HG03342 (cell line): ENCODE measurements at regions not wholly inside any gene's neighbourhood (a gene's known extent, or its start where the extent isn't known, plus 50 kb on each side); places are given as distances from the start of the nearest gene placed in this dataset.

Experiments
- ATAC-seq: cut with Tn5 transposase; IDR thresholded peaks from one replicate; pipeline ENCODE4 v1.9.1; 2021; ENCODE audit warnings: mild to moderate bottlenecking, moderate library complexity; ENCODE audit not compliant: unreplicated experiment

DNA sequence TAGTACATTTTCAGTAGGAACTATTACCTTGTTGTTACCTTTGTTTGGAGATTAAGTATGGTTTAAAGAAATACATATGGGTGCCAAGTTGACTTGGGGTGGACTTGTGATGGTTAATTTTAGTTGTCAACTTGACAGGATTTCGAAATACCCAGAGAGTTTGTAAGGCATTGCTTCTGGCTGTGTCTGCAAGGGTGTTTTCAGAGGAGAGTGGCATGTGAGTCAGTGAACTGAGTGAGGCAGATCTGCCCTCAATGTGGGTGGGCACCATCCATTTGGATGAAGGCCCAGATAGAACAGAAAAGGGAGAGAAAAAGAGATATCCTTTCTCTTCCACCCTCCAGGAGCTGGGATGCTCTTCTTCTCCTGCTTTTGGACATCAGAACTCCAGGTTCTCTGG is 315.5 kb downstream of the GPATCH2 start:
- ATAC-seq = no peak

DNA sequence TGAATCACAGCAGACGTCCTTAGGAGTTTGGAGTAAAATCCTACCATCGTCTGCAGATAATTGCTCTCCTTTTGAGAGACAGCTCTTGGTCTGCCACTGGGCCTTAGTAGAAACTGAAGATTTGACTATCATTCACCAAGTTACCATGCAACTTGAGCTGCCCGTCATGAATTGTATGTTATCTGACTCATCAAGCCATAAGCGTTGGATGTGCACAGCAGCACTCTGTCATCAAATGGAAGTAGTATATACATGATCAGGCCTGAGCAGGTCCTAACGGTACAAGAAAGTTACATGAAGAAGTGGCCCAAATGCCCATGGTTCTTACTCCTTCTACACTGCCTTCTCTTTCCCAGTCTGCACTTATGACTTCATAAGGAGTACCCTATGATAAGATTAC is 317.8 kb downstream of the GPATCH2 start:
- no peak for ATAC-seq

DNA sequence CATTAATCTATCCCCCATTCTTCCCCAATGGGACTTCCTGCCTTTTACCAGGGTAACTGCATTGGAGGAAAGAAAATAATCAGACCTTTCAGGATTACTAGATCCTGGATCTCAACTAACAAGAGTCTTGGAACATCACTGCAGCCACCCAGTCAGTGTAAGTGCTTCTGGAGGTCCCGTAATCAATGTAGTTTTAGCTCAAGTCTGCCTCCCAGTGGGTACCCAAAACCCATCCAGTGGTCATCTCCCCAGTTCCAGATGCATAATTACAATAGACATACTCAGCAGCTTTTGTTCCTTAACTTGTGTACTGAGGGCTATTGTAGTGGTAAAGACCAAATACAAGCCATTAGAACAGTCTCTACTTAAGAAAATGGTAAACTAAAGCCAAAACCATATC is 319.1 kb downstream of the GPATCH2 start:
- ATAC-seq = no peak

DNA sequence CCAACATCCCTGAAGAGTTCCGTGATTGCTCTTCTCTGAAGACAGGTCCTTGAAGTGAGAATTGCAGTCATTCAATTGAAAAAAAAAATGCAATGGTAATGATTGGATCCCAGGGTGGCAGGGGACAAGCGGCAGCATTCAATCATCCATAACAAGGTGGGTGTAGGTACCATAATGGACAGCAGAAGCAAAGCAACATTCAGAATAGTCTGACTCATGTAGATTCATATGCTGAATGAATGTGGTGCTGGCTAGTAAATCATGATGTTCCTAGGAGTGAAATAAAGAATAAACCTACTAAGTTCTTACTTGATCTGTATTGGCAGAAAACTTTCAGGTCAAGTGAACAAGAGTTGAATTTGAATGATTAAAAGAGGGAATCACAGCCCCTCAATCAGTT is 319.6 kb downstream of the GPATCH2 start:
- ATAC-seq = no peak

DNA sequence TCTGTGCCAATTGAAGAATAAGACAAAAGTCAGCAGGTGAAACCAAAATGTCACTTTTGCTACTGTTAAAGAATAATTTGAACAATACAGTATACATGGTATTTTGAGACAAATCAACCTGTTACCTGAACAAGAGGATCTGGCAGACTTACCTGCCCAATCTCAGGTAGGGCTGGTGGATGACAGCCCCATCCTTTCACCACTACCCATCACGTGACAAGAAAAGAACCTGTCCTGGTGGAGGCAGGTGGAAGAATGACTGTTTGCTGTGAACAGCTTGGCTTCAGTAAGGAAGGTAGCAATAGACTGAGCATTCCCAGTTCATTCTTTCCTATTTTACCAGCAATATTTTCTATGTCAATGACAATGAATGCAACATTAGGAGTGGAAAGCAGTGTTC is 349.6 kb downstream of the GPATCH2 start:
- no peak for ATAC-seq

DNA sequence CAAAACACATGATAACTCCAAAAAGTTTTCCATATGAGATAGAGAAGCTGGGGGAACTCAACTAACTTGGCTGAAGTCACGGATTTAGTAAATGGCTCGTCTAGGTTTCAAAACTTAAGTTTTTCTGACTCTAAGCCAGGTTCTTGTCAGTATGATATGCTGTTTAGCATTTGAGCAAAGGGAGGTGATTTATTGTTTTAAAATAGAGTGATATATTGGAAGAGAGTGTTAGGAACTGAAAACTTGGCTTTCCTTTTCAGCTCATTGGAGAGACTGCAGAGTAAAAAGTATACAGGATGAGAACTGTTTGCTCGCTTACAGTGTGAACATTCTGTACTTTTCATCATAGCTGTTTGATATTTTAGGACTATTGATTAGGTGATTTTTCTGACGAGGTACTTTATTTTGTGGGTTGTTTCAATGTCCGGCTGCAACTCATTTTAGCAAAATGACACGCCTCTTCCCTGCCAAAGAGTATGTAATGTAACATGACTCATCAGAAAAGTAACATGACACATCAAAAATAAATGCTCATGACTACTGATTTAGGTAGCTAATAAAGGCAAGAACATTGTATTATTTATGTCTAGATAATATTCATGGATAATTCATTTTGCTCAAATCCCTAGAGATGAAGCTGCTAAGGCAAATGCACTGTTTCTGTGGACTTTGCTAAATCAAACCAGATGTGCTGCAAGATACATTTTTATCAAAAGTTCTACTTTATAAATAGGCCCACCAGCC is 355.1 kb downstream of the GPATCH2 start:
- no peak for ATAC-seq

DNA sequence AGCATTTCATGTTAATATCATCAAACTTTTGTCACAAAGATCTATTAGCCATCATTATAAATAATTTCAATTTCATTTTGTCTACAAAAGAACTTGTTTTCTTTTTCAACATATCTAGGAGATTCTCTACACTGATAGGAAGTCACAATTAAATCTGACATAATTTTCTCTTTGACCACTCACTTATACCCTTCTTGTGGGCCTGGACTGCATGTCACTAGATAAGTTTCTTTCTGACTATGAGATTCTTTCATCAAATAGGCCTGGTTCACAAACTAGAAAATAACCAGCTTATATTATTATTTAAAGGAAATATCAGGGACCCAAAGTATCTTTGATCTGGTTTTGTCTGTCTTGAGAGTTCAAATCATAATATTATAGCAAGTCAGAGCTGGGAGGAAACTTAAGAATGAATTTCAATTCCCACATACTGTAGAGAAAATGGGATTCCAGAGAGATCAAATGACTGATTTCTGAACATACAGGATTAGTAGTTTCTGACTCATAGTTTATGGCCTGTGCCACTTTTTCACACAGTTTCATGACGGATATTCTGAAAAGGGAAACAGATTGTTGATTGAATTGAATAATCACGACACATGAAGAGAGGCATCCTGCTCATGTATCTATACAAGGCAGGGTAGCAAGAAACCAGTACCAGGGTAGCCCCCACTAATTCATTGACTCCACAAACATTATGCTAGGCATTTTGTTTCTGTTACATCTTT is 355.8 kb downstream of the GPATCH2 start:
- ATAC-seq = no peak

DNA sequence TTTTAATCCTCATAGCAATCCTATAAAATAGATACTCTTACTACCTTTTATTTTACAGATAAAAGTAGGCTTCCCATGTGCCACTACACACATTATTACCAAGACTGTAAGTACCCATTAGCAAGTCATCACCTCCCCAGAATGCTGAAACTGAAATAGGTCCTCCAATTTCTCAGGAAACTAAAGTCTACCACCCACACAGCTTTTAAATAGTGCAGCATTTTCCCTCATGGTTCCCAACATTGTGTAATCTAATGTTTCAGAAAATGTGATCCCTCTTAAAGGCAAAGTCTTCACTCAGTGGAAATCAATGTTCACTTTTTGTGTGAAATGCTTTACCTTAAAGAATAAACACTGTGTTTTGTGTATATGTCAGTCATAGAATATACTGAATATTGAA is 356.5 kb downstream of the GPATCH2 start:
- ATAC-seq = no peak

DNA sequence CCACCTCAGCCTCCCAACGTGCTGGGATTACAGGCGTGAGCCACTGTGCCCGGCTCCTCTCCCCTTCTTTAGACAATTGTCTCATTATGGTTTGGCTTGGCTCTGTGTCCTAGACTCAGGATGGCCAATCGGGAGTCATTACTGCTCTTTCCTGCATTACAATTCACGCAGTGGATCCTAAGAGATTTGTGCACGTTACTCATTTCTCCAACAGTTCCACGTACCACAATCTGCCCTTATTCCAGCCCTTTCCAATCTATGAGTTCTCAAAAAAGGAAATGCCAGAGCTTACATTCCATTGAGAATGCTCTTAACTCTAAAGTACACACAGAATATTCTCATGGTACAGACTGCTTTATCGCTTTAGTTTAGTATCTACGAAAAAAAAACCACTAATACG is 357.0 kb downstream of the GPATCH2 start:
- ATAC-seq = no peak

DNA sequence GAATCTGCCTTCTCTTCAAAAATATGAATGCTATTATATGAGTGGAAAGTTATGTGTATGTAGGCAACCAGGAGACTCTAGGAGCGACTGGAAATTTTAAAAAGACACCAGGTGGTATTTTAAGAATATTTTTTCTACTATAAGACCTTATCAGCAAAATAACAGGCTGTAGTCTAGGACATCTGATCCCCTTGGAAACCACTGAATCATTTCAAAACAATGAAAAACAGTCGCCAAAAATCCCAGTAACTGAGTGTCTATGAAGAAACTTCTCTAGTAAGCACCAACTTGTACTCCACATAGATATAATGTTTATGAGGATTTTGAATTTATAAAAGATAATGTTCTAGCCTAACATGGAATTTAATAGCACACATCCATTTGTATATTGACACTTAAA is 358.5 kb downstream of the GPATCH2 start:
- no peak for ATAC-seq

DNA sequence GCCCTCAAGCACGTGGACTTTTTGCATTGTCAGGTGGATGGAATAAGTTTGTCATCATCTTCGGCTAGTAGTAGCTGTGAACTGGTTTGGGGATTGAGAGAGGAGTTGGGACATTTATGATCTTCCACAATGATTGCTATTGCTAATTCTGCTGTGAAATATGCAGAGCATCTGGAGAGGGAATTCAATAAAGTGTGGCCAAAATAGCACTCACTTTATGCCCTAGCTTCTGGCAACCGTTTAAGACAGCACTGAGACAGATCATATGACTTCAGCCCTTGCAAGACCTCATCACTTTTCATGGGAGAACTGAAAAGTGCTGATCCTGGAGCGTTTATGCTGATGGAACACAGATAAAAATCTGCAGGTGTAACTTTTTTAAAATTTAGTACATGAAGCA is 360.8 kb downstream of the GPATCH2 start:
- ATAC-seq = no peak

DNA sequence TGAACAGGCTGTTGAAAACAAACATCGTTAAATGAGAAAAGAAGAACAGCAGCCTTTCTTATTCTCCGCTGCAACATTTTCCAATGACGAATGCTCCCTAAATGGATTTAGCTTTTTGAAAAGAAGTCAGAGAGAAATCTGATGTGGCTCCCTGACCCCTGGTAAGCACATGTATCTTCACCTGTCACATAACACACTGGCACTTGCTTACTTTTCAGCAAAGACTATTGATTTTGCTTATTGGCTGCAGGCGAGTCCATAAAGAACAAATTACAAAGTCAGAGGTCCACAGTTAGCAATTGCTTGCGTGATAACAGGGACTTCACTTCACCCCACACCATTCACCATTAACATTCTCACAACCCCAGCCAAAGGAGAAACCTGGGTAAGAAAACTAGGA is 362.8 kb downstream of the GPATCH2 start:
- ATAC-seq = no peak

DNA sequence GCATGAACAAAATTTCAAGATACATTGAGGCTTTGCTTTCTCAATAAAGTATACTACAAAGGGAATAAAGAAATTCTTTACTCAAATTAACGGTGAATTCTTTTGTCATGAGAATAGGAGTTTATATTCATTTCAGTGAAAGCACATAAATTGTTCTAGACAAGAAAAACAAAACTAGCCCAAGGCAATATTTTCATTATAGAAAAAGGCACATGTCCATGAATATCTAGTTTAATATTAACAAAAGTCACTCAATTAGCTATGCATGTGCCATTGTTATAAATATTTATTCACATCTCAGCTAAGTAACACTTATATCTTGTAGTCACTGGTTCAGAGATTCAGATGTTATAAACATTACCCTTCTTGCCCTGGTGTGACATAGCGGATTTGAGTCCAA is 369.3 kb downstream of the GPATCH2 start:
- no peak for ATAC-seq

DNA sequence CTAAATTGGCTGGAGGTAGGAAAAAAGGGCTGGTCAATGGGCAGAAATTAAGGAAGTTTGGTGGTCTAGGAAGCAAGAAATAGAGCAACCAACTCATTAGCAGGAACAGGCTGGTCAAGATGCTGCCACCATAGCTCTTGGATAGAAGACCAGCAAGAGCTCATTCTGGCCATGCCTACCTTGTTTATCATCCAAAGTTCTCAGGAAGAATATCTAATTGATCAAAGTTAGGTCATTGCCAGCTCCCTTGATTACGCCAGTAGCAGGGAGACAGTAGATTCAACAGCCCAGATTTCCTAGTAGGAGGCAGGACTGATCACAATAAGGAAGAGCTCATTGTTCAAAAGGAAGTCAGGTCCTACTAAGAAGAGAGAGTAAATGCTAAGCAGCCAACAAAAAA is 370.2 kb downstream of the GPATCH2 start:
- no peak for ATAC-seq

DNA sequence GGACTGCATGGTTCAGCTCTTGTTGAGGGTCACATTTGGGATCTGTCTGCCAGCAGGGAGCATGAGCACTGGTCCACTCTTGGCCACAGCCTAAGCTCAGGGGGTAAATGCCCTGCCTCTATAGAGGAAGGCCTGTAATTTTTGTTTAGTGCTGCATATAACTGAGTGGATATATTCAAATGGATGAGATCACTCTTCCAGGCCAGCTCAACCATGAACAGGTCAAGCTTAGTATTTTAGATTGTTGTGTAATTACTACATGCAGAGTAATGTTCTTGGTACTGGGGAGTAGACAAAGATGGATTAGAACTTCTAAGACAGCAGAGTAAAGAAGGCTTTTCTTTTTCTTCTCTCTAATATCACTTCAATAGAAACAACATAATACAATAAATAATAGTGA is 376.9 kb downstream of the GPATCH2 start:
- ATAC-seq = no peak

DNA sequence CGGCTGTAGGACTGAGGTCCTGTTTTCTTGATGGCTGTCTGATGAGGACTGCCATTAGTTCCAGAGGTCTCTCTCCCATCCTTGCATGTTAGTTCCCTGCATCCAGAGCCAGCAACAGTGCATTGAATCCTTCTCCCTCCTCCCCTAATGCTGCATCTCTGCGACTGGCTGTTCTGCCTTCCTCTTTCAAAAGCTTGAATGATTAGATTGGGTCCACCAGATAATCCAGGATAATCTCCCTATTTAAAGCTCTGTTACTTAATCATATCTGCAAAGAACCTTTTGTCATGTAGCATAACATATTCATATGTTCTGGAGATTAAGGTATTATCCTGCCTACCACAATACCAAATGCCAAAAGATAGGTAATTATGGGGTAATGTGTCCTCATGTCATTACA is 377.5 kb downstream of the GPATCH2 start:
- ATAC-seq = no peak

DNA sequence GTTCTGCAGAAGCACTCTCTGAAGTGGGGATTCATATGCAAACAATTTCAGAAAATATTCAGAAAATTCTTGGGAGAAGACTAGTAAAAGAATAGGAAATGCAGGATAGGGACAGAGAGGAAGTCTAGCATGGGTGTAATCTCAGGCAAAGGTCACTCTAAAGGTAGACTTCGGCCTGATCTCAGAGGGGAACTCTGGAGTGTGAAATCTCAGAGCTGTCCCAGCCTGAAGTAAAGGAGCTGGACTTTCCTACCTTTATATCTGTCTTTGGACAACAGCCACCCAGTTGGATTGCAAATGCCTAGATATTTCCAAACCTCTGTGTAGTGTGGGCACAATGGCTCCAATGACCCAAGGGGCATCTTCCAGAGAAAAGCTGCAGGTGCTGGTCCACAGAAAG is 379.8 kb downstream of the GPATCH2 start:
- ATAC-seq = no peak

DNA sequence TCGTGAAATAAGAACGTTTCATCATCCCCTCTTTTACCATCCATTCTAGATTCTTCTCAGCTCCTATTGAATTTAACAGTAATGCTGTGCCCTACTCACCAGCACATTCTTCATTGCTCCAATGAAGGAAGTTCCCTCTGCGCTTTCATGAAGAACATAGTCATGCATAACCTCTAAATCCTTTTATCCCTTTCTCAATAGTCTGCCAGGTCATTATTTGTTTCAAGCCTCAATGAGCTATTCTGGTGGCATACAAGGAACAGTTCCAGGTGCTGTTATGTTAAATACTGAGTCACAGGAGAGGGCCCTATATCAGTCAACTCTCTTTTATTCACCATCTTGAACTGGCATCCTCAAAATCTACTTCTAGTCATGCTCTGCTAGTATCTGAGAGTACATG is 381.0 kb downstream of the GPATCH2 start:
- ATAC-seq = no peak

DNA sequence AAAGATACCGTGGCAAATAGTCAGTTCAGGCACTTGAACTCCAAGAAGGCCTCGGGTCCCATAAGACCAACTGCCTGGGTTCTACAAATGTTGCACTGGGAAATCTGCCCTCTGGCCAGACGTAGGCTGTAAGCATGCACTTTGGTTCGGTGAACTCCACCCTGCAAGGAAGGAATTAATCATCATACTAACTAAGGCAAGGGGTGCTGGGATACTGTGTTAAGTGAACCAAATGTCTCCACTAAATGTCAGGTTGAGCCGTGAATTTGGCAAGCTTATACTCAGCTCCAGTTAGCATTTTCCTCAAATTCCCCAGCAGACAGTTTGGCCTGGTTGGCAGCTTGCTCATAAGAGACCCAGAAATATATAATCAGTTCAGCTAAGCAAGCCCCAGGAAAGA is 385.9 kb downstream of the GPATCH2 start:
- ATAC-seq = no peak

DNA sequence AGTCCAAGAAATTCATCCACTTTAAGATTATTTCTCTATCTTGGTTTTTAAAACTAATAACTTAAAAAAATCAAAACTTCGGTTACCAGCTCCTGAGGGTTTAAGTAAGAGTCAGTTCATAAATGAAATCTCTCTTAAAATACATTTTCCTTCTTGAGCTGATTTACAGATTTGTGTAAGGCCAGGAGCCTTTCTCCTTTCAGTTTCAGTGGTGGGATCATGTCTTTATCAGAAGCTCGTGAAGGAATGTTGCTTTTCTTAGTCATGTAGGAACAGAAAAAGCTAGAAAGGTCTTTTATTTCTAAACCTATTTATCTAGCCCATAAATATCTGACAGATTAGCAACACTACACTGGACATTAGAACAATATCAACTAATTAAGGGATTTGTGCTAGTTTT is 390.2 kb downstream of the GPATCH2 start:
- ATAC-seq = no peak

DNA sequence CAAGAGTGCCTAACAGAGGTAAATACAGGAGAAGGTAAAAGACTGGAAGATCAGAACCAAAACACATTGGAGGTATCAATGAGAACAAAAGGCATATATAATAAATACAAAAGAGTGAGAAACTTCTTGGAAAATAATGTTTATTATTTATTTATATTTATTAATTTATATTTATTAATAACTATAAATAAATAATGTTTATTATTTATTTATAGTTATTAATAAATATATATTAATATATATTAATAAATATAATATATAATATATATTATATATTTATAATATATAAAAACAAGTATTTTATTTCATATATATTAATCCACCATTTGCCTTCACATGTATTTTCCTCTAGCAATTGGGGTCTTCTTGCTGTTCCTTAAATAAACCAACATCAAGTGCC is 391.9 kb downstream of the GPATCH2 start:
- ATAC-seq = no peak

DNA sequence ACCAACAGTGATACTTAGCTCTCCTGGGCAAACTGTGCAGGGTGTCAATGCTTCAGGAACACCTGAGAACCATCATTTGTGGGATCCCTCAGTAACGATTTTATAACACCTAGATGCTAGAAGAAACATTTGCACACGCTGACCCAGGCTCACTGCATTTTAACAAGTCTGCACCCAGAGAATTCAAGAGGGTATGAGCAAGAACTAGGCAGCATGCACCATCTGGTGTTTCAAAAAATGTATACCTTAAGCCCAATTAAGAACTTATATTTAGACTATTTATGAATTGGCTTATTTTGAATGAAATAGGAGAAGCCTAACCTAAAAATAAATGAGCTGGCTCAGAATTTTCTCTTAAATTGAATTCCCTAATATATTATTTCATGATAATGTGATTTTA is 400.5 kb downstream of the GPATCH2 start:
- ATAC-seq = no peak

DNA sequence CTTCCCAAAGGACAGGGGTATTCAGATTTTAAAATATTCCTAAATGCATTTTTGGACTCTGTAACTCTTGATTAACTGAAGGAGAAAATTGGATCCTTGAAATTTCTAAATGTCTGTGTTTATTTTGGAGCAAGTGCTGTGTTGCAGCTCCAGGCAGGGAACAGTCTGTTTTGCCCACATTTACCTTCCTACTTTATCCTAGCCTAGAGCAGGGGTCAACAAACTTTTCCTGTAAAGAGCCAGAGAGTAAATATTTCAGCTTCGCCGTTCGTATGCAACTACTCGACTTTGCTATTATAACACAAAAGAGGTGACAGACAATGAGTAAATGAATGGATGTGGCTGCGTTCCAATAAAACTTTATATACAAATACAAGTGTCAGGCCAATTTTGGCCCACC is 402.2 kb downstream of the GPATCH2 start:
- ATAC-seq = no peak
